GM18867 (cell line): ENCODE measurements at regions not wholly inside any gene's neighbourhood (a gene's known extent, or its start where the extent isn't known, plus 50 kb on each side); places are given as distances from the start of the nearest gene placed in this dataset.
"Not testable (repeated sequence)": the region's sequence is repeated elsewhere in the genome, so short reads cannot be mapped to it uniquely, and the experiment has no call there.

Experiments
- ATAC-seq: cut with Tn5 transposase; IDR thresholded peaks from one replicate; pipeline ENCODE4 v1.9.1; 2021; ENCODE audit warnings: mild to moderate bottlenecking, moderate library complexity; ENCODE audit not compliant: unreplicated experiment

DNA sequence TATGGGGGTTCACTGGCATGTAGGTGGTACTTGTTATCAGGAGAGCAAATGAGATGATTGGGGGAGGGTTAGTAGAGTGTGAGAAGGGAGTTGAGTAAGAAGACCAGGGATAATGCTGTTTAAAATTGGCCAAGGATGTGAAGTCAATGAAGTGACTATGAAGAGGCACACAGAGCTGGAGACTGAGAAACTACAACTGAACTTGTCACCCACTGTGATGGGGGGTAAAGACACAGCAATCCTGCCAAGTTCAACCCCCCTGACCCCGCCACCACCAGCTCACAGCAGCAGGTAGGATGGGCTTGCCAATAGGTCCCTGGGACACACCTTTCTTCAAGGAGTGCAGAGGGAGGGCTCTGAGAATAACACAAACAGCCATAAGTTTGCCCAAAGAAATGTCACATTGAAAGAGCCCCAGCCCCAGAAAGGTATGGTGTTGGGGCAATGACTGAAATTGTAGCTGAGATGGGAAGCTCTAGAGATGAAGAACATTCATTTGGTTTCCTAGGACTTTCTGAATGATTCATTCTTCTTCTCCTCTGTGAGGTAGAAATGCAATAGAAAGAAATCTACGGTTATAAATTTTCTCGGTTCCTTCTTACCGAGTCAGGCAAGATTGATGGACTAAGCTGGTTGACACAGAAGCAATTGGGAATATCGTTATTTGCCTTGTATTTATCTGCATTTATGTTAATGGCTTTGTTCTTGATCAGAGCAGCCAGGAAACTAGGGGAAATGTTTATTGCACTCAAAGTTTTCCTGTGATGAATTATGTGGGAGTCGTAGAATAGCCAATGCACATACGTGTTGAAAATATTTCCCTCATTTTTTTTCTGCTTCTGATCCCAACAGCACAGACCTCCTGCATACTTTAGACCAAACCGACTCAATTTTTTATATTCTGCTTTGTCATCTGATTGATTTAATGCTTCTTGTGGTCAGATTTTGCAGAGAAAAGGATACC lies 595.2 kb upstream of the CDH11 start:
- no peak for ATAC-seq

DNA sequence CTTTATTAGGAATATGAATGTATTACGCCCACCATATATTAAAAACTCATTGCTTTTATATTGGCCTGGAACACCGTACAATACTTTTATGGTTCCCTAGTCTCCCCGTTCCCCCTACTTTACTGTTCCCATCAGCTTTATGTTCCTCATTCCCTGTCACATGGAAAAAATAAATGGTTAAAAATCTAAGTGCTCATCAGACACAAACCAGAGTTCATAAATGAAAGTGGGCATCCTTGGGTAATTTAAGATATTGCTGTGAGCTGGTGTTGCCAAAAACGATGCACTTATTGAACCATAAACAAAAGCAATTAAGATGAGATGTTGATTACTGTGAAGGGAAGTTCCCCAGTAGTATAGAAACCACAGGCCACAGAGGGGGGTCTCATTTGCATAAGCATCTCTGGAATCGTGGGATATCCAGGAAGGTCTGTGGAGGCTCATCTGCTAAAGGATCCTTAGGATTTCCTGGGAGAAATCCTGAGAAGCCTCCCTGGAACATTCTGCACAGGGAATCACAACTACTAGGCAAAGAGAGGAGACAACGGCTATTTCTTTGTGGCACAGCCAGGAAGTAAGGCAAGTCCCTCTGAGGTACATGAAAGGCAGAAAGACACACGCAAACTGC lies 591.4 kb upstream of the CDH11 start:
- ATAC-seq = no peak

DNA sequence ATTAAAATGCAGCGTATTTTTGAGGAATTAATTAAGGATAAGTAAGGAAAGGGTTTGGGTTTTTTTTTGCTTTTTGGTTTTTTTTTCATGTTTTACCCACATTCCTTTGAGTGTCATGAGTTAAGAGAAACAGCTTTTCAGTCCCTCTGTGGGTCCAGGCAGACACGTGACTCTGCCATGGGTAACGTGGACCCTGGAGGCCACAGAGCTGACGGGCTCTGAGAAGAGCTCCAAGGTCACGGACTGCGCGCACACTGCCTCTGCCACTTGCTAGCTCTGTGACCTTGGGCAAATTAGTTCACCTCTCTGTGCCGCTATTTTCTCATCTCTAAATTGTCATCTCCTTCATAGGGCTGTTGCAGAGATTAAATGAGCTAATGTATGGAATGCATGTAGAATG lies 588.2 kb upstream of the CDH11 start:
- no peak for ATAC-seq

DNA sequence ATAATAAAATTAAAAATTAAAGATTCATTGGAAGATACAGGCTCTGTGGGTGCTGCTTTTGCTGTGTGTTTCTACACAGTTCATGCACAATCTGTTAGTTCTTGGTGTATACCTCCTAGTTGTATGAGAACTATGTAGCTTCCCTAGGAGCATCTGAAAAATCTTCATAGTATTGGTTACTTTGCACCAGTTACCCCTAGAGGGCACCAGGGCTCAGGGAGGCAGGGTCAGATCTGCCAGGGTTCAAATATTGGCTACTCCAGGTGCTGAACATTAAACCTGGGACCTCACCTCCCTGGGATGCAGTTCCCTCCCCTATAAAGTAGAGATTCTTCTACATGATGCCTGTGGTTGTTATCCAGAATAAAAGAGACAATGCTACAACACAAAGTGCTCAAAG lies 583.0 kb upstream of the CDH11 start:
- ATAC-seq = no peak

DNA sequence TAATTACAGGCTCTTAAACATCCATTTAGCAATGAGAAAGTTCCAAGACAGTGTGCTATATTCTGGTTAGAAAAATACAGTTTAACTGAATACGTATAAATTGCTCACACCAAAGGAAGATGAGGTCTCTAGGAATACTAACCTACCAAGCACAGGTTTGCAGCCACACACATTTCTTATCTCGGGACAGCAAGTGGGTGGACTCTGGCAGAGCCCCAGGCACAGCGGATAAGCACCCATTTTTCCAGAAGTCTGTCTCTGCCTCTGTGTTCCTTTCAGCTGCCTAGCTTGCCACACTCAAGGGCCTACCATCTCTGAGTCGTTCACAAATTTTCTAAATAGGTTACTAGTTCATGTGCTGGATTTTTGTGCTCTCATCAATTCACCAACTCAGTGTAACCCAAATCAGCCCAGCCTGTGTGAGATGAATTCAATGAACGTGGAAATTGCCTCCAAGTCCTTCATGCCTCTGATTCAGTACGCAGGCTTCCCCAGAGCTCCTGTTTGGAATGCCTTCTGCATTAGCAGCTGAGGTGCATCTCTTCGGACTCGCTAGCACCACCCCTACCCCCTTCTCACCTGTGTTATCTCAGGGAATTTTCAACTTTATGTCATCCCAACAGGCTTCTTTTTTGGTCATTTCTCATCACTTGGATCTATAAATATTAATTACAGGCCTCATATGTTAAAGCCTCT lies 581.0 kb upstream of the CDH11 start:
- no peak for ATAC-seq

DNA sequence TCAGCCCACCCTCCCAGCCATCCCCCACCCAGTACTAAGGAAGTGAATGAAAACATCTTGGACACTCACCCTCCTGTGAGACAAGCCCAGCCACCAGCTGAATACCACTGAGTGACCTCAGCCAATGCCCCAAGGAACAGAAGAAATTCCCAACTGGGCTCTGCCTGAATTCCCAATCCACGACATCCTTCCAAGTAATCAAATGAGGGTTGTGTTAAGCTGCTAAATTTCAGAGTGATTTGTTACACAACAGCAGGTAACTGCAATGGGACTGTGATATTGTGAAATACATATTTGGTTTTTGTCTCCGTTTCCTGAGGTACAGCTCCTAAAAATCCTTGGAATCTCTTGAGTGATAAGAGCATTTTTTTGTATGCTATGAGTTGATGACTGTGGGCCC lies 578.7 kb upstream of the CDH11 start:
- ATAC-seq = no peak

DNA sequence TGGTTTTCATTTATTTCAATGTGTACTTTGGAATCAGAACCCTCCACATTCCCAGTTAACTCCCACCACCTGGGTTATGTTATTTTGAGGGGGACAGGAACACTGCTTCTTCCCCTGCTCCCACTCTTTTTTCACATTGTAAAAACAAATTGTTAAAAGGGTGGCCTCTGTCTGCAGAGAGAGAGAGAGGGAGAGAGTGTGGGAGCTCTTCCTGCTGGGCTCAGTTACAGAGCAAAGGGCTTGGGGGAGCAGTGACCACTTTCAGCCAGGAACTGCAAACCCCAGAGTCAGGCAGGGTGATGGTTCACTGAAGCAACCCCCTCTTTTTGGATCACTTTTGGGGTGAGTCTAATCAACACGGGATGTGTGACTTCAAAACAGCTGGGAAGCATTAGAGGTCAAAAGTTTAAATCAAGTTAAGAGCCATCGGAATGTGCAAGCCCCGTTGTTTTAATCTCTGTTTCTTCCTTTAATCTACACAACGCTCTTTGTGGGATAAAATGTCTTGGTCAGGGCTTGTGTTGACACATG lies 577.0 kb upstream of the CDH11 start:
- ATAC-seq = no peak

DNA sequence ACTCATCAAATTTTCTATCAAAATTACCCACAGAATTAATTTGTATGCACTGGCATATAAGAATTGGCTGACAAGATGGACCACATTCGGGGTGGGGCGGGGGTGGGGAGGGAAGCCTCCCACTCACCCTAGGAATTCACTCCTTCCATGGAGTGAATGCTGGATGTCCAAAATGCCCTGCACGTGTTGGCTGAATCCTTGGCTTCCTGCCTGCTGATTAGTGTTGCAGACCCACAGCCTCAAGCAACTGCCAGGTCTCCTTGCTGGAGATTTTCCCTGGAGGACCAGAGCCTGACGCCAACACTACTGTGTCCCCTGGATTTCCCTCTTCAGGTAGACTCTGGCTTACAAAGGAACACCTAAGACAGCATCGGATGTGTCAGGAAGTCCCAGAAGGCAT lies 575.7 kb upstream of the CDH11 start:
- ATAC-seq = no peak

DNA sequence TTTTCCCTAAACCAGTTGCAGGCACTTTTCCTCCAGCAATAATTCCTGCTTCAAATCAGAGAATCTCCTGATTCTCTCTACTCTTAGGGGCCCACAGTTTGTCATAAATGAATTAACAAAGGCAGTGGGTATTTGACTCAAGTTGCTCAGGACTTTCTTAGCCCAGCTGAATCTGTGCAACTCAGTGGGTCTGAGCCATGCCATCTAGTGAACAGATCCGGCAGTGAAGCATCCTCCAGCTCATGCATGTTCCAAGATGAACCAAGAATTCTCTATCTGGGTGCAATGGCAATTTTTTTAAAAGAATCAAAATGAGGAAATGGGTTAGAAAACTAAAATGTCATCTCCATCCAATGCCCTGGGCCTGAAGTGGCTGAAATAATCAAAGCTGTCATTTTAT lies 575.2 kb upstream of the CDH11 start:
- ATAC-seq = no peak

DNA sequence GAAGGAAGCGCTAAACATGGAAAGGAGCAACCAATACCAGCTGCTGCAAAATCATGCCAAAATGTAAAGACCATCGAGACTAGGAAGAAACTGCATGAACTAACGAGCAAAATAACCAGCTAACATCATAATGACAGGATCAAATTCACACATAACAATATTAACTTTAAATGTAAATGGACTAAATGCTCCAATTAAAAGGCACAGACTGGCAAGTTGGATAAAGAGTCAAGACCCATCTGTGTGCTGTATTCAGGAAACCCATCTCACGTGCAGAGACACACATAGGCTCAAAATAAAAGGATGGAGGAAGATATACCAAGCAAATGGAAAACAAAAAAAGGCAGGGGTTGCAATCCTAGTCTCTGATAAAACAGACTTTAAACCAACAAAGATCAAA lies 570.0 kb upstream of the CDH11 start:
- not testable (repeated sequence) for ATAC-seq

DNA sequence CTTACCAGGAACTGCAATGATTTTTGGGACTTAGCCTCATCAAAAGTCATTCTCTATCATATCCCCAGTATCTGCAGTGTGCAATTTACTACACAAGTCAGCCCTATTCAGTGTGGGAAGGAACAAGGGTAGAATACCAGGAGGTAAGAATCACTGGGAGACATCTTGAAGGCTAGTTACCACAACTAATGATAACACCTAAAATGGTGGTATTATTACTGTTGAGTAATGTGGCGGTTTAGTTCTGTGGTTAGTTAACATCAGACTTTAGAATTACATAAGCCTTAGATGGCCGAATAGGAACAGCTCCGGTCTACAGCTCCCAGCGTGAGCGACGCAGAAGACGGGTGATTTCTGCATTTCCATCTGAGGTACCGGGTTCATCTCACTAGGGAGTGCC lies 567.9 kb upstream of the CDH11 start:
- no peak for ATAC-seq

DNA sequence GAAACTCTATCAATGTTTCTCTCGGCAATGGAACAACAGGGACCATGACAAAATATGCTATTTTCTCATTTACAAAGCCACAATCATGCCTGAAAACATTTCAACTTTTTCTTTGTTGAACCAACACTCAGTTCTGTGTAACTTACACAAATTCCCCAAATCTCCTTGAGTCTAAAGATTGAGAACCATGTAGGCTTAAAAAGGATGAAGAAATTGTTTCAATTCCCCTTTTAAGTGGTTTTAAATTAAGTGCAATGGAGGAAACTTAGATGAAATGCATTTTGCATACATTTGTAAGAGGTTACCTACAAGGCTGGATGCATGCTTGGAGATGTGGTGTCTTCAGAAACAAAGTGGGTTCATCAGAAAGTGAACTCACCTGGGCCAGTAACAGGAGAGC lies 566.4 kb upstream of the CDH11 start:
- ATAC-seq = no peak

DNA sequence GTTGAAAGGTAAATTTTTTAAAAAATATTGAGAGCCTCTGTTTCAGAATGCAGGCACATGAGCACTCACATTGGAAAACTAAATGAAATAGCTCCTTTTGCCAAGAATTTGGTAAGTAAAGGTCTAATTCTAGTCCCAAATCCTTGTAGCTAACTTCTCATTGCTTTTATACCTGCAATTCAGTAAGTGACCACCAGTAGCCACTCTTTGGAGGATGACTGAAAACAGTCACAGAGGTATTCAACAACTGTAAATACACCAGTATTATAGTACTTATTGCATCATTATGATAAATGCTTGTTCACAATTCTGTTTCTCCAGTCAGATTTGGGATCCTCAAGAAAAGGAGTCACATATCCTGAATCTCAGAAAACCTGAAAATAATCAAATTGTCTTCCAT lies 562.4 kb upstream of the CDH11 start:
- no peak for ATAC-seq

DNA sequence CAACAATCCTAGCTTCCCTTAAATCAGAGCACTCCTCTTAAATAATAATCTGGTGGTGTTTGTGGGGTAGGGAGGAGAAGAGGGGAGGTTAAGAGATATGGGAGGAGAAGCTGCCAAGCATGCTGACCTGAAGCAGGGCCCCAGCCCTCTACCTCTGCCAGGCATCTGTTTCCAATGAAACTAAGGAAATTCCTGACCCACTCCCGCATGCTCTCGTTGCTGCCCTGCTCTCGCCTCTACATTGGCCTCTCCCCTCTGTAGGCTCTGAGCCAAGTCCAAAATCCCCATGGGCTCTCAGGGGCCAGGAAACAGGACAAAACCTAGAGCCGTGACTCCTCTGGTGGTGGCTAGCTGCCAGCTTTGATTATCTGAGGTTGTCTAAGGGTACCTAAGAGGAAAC lies 559.5 kb upstream of the CDH11 start:
- no peak for ATAC-seq

DNA sequence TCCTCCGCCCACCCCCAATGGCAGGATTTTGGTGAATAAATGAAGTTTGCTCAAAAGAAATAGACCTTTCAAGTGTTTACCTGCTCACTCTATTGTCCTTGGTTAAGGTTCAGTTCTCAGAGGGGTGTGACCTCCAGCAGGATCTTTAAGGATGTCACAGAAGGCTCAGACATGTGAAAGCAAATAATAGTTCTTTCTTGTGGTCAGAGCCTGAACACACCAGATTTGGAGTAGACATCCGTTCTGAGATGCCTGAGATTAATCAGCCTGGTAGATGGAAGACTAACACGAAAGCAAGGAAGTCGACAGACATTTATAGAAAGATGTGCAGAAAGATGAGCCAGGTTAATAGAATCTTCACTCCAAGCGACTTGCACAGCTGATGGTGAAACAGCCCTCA lies 557.9 kb upstream of the CDH11 start:
- no peak for ATAC-seq

DNA sequence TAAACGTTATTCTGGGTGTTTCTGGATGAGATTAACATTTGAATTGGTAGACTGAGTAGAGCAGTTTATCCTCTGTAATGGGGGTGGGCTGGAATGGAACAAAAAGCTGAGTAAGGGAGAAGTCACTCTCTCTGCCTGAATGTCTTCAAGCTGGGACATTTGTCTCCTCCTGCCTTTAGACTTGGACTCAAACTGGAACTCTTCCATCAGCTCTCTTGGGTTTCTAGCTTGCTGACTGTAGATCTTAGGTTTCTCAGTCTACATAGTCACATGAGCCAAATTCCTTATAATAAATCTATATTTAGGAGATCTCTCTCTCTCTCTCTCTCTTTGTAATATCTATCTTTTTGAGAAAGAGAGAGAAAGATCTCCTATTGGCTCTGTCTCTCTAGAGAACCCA lies 553.3 kb upstream of the CDH11 start:
- ATAC-seq = no peak

DNA sequence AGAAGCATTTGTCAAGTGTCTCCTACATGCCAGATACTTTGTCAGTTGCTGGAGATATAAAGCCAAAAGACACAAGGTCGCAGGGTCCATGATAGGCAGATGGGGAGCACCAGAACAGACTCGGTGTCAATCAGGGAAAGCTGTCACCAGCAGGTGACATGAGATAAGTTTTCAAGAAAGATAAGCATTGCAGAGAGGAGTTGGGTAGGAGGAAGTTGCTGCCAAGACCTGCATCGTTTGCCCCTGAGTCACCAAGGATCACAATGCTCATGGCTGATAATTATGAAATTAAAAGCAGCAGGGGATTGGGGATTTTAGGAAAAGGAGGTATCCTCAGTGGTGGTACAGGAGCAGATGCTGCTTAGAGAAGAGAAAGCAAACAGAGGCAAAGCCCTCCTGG lies 551.1 kb upstream of the CDH11 start:
- no peak for ATAC-seq

DNA sequence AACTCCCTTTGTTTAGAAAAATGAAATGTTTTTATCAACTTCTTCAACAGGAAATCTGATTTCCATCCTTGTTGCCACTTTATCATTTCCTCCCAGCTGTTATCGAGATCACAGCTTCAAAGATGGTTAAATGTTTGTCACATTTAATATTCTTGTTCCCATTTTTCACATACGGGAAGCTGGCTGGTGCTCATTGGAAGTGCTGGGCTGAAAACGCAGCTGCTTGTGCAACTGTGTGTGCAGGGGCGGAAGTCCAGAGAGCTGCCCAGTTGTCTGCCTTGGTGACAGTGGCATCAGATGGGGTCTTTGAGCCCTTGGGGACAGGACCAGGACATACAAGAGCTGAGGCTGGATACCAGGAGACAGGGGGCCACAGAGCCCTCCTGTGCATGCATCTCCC lies 549.2 kb upstream of the CDH11 start:
- ATAC-seq = no peak

DNA sequence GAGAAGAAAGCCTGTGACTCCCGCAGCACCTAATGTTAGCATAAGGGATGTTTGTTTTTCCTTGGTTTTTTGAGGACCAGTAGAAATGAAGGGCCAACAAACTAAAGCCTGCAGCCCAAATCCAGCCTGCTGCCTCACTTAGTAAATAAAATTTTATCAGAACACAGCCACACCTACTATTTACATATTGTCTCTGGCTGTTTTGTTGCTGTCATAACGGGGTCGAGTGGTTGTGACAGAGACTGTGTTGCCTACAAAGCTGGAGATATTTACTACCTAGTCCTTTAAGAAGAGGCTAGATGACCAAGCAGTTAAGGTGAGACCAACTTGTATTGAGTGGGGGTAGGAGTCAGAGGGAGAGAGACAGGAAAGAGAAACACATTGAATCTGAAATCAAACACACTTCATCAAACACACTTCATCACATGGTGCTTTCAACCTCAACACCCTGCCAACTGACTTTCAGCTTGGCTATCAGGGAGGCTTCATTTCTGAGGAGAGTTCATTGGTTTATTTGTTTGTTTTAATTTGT lies 546.3 kb upstream of the CDH11 start:
- no peak for ATAC-seq

DNA sequence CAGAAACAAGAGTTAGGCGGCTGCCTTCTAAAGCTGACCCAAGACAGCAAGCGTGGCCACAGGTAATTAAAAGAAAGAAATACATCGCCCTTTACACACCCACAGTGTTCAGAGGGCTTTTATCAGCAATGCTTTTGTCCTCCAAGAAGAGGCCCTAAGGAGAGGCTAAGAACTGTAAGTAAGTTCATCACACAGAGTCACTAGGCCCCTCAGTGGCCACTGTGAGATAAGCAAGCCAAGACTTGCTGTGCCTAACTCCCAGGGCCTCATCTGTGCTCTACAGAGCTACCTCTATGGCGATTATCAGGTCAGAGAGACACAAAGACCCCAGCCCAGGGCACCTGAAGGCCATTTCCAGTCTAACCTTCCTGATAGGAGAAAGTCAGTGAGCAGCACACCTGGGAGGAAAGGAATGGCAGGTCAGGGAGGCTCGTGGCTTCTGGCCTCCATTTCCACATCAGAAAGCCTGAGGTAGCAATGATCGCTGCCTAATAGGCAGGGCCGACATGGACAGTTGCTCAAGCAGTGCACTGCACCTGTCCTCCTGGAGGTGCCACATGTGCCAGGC lies 545.2 kb upstream of the CDH11 start:
- no peak for ATAC-seq
